HEK293T (cell line): ENCODE measurements at regions not wholly inside any gene's neighbourhood (a gene's known extent, or its start where the extent isn't known, plus 50 kb on each side); places are given as distances from the start of the nearest gene placed in this dataset.
"Not testable (repeated sequence)": the region's sequence is repeated elsewhere in the genome, so short reads cannot be mapped to it uniquely, and the experiment has no call there.

Source experiments
- CTCF ChIA-PET: fragments of 350-600 bp; formaldehyde crosslinking; extraction: SDS; loops from one replicate; lab custom pipeline; 2021; ENCODE audit warnings: antibody characterized with exemption, inconsistent platforms; lab: Yijun Ruan, JAX
- POLR2A ChIA-PET: fragments of 350-600 bp; formaldehyde crosslinking; extraction: SDS; loops from one replicate; lab custom pipeline; 2020; ENCODE audit warnings: antibody characterized with exemption, inconsistent platforms; lab: Yijun Ruan, JAX
- DNase-seq: peaks from one replicate; pipeline ENCODE4 v3.0.0; 2012; ENCODE audit warnings: mixed read lengths; ENCODE audit errors: extremely low spot score

- CTCF ChIA-PET, POLR2A ChIA-PET, DNase-seq: not testable (repeated sequence)
These were observed 2702.1 kb upstream of the TPTE start for GRCh38 chr21:7819301-7819700.

- CTCF ChIA-PET, DNase-seq, POLR2A ChIA-PET: not testable (repeated sequence)
These were observed 2695.8 kb upstream of the TPTE start for GRCh38 chr21:7825627-7826026.

GRCh38 chr21:7826174-7826573 lies 2695.2 kb upstream of the TPTE start:
- CTCF ChIA-PET, DNase-seq, POLR2A ChIA-PET: not testable (repeated sequence)

- POLR2A ChIA-PET, CTCF ChIA-PET, DNase-seq: not testable (repeated sequence)
These were observed 2693.1 kb upstream of the TPTE start for GRCh38 chr21:7828260-7828659.

- POLR2A ChIA-PET, CTCF ChIA-PET, DNase-seq: not testable (repeated sequence)
These were observed 2692.0 kb upstream of the TPTE start for GRCh38 chr21:7829411-7829810.

- CTCF ChIA-PET, POLR2A ChIA-PET, DNase-seq: not testable (repeated sequence)
These were observed 2684.1 kb upstream of the TPTE start for GRCh38 chr21:7837315-7837714.

- POLR2A ChIA-PET = not testable (repeated sequence)
These were observed 2668.0 kb upstream of the TPTE start for GRCh38 chr21:7853426-7853825.

GRCh38 chr21:7853836-7854235 lies 2667.5 kb upstream of the TPTE start:
- POLR2A ChIA-PET, DNase-seq, CTCF ChIA-PET: not testable (repeated sequence)

More at GRCh38 chr21:7853426-7853825, 2668.0 kb upstream of the TPTE start:
- DNase-seq, CTCF ChIA-PET: not testable (repeated sequence)
